ENCODE measurements at regions not wholly inside any gene's neighbourhood (a gene's known extent, or its start where the extent isn't known, plus 50 kb on each side); places are given as distances from the start of the nearest gene placed in this dataset.

DNA sequence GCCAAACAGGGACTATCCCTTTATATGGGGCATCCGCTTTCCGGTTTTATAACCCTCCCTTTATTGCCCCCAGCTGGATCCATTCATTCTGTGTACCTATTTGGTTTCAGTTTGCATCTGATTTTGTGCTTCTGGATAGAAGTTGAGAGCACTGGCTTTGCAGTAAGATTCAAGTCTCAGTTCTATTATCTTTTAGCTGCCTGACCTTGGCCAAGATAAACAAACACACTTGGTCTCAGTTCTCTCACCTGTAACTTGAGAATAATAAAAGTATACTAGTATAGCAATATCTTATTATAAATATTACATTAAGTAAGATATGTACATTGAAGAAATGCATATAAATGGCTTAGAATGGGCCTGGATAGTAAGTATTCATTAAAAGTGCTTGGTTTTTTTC lies 182.4 kb upstream of the TSHZ2 start:
- H3K27me3 Mint-ChIP-seq (ENCODE audit: low read depth): no peaks in the 10 kb centered on the region
- TF ChIP-seq, protein P1, sequence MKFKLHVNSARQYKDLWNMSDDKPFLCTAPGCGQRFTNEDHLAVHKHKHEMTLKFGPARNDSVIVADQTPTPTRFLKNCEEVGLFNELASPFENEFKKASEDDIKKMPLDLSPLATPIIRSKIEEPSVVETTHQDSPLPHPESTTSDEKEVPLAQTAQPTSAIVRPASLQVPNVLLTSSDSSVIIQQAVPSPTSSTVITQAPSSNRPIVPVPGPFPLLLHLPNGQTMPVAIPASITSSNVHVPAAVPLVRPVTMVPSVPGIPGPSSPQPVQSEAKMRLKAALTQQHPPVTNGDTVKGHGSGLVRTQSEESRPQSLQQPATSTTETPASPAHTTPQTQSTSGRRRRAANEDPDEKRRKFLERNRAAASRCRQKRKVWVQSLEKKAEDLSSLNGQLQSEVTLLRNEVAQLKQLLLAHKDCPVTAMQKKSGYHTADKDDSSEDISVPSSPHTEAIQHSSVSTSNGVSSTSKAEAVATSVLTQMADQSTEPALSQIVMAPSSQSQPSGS (CRISPR knock-in tag; IDR thresholded peaks at IDR 0.05; ENCODE audit: borderline replicate concordance, low read depth): no peak
- TF ChIP-seq, protein P2, sequence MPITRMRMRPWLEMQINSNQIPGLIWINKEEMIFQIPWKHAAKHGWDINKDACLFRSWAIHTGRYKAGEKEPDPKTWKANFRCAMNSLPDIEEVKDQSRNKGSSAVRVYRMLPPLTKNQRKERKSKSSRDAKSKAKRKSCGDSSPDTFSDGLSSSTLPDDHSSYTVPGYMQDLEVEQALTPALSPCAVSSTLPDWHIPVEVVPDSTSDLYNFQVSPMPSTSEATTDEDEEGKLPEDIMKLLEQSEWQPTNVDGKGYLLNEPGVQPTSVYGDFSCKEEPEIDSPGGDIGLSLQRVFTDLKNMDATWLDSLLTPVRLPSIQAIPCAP (CRISPR knock-in tag; IDR thresholded peaks at IDR 0.05): no peak
- no peak for TF ChIP-seq GABPB1 (CRISPR knock-in tag; IDR thresholded peaks at IDR 0.05)
- no peak for TF ChIP-seq ZNF232 (CRISPR knock-in tag; IDR thresholded peaks at IDR 0.05)
- no peak for TF ChIP-seq ZNF416 (CRISPR knock-in tag; IDR thresholded peaks at IDR 0.05)
- TF ChIP-seq, protein P3, sequence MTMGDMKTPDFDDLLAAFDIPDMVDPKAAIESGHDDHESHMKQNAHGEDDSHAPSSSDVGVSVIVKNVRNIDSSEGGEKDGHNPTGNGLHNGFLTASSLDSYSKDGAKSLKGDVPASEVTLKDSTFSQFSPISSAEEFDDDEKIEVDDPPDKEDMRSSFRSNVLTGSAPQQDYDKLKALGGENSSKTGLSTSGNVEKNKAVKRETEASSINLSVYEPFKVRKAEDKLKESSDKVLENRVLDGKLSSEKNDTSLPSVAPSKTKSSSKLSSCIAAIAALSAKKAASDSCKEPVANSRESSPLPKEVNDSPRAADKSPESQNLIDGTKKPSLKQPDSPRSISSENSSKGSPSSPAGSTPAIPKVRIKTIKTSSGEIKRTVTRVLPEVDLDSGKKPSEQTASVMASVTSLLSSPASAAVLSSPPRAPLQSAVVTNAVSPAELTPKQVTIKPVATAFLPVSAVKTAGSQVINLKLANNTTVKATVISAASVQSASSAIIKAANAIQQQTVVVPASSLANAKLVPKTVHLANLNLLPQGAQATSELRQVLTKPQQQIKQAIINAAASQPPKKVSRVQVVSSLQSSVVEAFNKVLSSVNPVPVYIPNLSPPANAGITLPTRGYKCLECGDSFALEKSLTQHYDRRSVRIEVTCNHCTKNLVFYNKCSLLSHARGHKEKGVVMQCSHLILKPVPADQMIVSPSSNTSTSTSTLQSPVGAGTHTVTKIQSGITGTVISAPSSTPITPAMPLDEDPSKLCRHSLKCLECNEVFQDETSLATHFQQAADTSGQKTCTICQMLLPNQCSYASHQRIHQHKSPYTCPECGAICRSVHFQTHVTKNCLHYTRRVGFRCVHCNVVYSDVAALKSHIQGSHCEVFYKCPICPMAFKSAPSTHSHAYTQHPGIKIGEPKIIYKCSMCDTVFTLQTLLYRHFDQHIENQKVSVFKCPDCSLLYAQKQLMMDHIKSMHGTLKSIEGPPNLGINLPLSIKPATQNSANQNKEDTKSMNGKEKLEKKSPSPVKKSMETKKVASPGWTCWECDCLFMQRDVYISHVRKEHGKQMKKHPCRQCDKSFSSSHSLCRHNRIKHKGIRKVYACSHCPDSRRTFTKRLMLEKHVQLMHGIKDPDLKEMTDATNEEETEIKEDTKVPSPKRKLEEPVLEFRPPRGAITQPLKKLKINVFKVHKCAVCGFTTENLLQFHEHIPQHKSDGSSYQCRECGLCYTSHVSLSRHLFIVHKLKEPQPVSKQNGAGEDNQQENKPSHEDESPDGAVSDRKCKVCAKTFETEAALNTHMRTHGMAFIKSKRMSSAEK (CRISPR knock-in tag; IDR thresholded peaks at IDR 0.05; ENCODE audit: borderline replicate concordance): no peak
- TF ChIP-seq, protein P4, sequence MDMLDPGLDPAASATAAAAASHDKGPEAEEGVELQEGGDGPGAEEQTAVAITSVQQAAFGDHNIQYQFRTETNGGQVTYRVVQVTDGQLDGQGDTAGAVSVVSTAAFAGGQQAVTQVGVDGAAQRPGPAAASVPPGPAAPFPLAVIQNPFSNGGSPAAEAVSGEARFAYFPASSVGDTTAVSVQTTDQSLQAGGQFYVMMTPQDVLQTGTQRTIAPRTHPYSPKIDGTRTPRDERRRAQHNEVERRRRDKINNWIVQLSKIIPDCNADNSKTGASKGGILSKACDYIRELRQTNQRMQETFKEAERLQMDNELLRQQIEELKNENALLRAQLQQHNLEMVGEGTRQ (CRISPR knock-in tag; IDR thresholded peaks at IDR 0.05): no peak
- TF ChIP-seq, protein P5, sequence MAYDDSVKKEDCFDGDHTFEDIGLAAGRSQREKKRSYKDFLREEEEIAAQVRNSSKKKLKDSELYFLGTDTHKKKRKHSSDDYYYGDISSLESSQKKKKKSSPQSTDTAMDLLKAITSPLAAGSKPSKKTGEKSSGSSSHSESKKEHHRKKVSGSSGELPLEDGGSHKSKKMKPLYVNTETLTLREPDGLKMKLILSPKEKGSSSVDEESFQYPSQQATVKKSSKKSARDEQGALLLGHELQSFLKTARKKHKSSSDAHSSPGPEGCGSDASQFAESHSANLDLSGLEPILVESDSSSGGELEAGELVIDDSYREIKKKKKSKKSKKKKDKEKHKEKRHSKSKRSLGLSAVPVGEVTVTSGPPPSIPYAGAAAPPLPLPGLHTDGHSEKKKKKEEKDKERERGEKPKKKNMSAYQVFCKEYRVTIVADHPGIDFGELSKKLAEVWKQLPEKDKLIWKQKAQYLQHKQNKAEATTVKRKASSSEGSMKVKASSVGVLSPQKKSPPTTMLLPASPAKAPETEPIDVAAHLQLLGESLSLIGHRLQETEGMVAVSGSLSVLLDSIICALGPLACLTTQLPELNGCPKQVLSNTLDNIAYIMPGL (CRISPR knock-in tag; IDR thresholded peaks at IDR 0.05): no peak
- no peak for TF ChIP-seq GTF2I (CRISPR knock-in tag; conservative IDR thresholded peaks at IDR 0.05)
- no peak for TF ChIP-seq NR2C2 (CRISPR knock-in tag; IDR thresholded peaks at IDR 0.05)
- TF ChIP-seq, protein P6, sequence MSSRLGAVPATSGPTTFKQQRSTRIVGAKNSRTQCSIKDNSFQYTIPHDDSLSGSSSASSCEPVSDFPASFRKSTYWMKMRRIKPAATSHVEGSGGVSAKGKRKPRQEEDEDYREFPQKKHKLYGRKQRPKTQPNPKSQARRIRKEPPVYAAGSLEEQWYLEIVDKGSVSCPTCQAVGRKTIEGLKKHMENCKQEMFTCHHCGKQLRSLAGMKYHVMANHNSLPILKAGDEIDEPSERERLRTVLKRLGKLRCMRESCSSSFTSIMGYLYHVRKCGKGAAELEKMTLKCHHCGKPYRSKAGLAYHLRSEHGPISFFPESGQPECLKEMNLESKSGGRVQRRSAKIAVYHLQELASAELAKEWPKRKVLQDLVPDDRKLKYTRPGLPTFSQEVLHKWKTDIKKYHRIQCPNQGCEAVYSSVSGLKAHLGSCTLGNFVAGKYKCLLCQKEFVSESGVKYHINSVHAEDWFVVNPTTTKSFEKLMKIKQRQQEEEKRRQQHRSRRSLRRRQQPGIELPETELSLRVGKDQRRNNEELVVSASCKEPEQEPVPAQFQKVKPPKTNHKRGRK (CRISPR knock-in tag; IDR thresholded peaks at IDR 0.05; ENCODE audit: borderline replicate concordance): no peak
- TF ChIP-seq, protein P7, sequence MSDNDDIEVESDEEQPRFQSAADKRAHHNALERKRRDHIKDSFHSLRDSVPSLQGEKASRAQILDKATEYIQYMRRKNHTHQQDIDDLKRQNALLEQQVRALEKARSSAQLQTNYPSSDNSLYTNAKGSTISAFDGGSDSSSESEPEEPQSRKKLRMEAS (CRISPR knock-in tag; IDR thresholded peaks at IDR 0.05): no peak
- TF ChIP-seq ZNF121 (CRISPR knock-in tag; IDR thresholded peaks at IDR 0.05): no peak
- TF ChIP-seq ATF1 (CRISPR knock-in tag; IDR thresholded peaks at IDR 0.05): no peak
- TF ChIP-seq NR1H2 (CRISPR knock-in tag; IDR thresholded peaks at IDR 0.05): no peak
- no peak for TF ChIP-seq NFATC4 (CRISPR knock-in tag; IDR thresholded peaks at IDR 0.05)
- TF ChIP-seq, protein P8, sequence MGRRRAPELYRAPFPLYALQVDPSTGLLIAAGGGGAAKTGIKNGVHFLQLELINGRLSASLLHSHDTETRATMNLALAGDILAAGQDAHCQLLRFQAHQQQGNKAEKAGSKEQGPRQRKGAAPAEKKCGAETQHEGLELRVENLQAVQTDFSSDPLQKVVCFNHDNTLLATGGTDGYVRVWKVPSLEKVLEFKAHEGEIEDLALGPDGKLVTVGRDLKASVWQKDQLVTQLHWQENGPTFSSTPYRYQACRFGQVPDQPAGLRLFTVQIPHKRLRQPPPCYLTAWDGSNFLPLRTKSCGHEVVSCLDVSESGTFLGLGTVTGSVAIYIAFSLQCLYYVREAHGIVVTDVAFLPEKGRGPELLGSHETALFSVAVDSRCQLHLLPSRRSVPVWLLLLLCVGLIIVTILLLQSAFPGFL (CRISPR knock-in tag; IDR thresholded peaks at IDR 0.05; ENCODE audit: borderline replicate concordance): no peak
- TF ChIP-seq, protein P9, sequence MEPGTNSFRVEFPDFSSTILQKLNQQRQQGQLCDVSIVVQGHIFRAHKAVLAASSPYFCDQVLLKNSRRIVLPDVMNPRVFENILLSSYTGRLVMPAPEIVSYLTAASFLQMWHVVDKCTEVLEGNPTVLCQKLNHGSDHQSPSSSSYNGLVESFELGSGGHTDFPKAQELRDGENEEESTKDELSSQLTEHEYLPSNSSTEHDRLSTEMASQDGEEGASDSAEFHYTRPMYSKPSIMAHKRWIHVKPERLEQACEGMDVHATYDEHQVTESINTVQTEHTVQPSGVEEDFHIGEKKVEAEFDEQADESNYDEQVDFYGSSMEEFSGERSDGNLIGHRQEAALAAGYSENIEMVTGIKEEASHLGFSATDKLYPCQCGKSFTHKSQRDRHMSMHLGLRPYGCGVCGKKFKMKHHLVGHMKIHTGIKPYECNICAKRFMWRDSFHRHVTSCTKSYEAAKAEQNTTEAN (CRISPR knock-in tag; IDR thresholded peaks at IDR 0.05): no peak
- TF ChIP-seq, protein P10, sequence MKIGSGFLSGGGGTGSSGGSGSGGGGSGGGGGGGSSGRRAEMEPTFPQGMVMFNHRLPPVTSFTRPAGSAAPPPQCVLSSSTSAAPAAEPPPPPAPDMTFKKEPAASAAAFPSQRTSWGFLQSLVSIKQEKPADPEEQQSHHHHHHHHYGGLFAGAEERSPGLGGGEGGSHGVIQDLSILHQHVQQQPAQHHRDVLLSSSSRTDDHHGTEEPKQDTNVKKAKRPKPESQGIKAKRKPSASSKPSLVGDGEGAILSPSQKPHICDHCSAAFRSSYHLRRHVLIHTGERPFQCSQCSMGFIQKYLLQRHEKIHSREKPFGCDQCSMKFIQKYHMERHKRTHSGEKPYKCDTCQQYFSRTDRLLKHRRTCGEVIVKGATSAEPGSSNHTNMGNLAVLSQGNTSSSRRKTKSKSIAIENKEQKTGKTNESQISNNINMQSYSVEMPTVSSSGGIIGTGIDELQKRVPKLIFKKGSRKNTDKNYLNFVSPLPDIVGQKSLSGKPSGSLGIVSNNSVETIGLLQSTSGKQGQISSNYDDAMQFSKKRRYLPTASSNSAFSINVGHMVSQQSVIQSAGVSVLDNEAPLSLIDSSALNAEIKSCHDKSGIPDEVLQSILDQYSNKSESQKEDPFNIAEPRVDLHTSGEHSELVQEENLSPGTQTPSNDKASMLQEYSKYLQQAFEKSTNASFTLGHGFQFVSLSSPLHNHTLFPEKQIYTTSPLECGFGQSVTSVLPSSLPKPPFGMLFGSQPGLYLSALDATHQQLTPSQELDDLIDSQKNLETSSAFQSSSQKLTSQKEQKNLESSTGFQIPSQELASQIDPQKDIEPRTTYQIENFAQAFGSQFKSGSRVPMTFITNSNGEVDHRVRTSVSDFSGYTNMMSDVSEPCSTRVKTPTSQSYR (CRISPR knock-in tag; IDR thresholded peaks at IDR 0.05): no peak
- H3K4me3 Mint-ChIP-seq: no peak overlapping the region
- ChIA-PET CTCF (interaction anchor here (0.6 kb wide), 1 partner anchor 493 kb away, joined by 4 read pairs; no protein-coding TSS in a partner anchor), POLR2A (no interaction called here)
- no peak for ATAC-seq
- no peak for DNase-seq (ENCODE audit: low spot score)
- no peaks in the 10 kb centered on the region for H3K9me3 Mint-ChIP-seq
- H3K36me3 Mint-ChIP-seq: no peaks in the 10 kb centered on the region
- H3K27ac Mint-ChIP-seq: no peak overlapping the region
- peaks cover 6% of the 10 kb centered on the region; the same call in 1 of the 2 replicates for H3K4me1 Mint-ChIP-seq

Measured in WTC11 (cell line).